Tibial nerve (tissue), 3 donors: ENCODE measurements at regions not wholly inside any gene's neighbourhood (a gene's known extent, or its start where the extent isn't known, plus 50 kb on each side); places are given as distances from the start of the nearest gene placed in this dataset.

Experiments used
- POLR2A ChIP-seq, 2 donors: fragments of 450-650 bp; IDR thresholded peaks; one replicate each; pipeline ENCODE4 v1.6.1; 2017; ENCODE audit warnings: antibody characterized with exemption in 2 of 2, mild to moderate bottlenecking in 2 of 2, moderate library complexity in 2 of 2
- TF ChIP-seq, protein P1 (sequence below), 5 experiments: fragments of 200-600 bp in 3 of 5; fragments of 450-650 bp in 2 of 5; sonication (generic) in 3 of 5; IDR thresholded peaks; one replicate each; pipeline ENCODE4 v1.5.1; 2016 to 2019; ENCODE audit warnings: antibody characterized with exemption in 5 of 5, mild to moderate bottlenecking in 3 of 5, moderate library complexity in 2 of 5

DNA sequence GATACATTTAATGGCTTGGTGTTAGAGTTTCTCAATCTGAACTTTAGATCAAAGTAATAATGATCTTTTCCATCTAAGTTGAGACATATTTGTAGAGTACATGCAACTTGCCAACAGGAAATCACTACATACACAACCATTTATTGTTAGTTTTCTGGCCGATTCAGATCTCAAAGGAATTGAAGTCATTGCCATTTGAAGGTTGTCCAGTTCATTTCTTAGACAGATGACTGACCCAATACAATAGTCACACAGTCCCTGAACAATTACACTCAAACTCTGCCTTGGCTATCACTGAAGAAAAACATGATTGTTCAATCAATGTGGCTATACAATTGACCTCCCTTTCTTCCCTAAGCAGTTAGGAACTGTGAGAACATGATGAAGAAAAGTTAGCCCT lies 753.2 kb upstream of the RIOK2 start:
- TF ChIP-seq POLR2A (IDR thresholded peaks at IDR 0.05) = no peak
- TF ChIP-seq, protein P1, sequence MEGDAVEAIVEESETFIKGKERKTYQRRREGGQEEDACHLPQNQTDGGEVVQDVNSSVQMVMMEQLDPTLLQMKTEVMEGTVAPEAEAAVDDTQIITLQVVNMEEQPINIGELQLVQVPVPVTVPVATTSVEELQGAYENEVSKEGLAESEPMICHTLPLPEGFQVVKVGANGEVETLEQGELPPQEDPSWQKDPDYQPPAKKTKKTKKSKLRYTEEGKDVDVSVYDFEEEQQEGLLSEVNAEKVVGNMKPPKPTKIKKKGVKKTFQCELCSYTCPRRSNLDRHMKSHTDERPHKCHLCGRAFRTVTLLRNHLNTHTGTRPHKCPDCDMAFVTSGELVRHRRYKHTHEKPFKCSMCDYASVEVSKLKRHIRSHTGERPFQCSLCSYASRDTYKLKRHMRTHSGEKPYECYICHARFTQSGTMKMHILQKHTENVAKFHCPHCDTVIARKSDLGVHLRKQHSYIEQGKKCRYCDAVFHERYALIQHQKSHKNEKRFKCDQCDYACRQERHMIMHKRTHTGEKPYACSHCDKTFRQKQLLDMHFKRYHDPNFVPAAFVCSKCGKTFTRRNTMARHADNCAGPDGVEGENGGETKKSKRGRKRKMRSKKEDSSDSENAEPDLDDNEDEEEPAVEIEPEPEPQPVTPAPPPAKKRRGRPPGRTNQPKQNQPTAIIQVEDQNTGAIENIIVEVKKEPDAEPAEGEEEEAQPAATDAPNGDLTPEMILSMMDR (IDR thresholded peaks at IDR 0.05) = no peak
